ENCODE measurements at regions not wholly inside any gene's neighbourhood (a gene's known extent, or its start where the extent isn't known, plus 50 kb on each side); places are given as distances from the start of the nearest gene placed in this dataset.

DNA sequence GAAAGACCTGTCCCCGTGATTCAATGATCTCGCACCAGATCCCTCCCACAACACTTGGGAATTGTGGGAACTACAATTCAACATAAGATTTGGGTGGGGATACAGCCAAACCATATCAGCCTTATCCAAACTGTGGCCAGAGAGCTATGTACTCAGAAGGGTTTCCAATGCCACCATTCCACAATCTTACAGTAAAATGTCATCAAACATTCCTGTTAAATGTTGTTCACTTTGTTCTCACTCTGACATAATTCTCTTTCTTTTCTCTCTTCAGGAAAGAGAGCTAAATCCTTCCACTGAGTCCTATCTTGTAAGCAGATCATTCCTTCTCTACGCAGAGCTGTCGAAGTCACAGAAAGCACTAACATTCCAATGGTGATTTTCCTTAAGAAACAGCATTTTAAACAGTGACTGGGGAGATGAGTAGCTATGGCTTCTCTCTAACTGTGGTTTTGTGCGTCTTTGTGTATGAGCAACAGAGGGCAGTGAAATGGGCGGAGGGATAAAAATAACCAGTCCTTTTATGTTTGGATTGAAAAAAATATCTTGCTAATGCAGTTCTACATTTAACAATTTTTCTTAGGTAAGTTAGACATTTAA, 684.7 kb downstream of the EPHA4 start:
- in situ Hi-C loops (cut with MboI; ENCODE audit: low pct_unique_long_range_greater_than_20kb, low sequenced_read_pairs, unreplicated experiment), result no loop called here

DNA sequence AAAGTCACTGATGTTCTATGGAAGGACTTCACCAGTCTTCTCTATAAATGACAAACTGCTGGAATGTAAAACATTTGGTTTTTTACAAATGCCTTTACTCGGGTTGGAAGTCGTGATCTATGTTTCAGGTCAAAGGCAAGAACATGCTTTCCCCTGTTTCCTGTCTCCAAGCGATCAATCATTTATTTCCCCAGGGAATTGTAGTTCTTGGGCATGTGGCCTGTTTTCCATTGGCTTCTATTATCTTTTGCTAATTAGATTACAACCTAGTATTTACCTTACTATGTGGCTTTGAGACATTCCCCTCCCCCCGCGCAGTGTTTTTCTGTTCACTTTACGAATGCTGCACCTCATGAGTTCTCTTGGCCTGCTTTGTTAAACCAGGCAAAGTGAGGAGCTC, 684.2 kb downstream of the EPHA4 start:
- TF ChIP-seq, protein P1, sequence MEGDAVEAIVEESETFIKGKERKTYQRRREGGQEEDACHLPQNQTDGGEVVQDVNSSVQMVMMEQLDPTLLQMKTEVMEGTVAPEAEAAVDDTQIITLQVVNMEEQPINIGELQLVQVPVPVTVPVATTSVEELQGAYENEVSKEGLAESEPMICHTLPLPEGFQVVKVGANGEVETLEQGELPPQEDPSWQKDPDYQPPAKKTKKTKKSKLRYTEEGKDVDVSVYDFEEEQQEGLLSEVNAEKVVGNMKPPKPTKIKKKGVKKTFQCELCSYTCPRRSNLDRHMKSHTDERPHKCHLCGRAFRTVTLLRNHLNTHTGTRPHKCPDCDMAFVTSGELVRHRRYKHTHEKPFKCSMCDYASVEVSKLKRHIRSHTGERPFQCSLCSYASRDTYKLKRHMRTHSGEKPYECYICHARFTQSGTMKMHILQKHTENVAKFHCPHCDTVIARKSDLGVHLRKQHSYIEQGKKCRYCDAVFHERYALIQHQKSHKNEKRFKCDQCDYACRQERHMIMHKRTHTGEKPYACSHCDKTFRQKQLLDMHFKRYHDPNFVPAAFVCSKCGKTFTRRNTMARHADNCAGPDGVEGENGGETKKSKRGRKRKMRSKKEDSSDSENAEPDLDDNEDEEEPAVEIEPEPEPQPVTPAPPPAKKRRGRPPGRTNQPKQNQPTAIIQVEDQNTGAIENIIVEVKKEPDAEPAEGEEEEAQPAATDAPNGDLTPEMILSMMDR (IDR thresholded peaks at IDR 0.05; ENCODE audit: extremely low read depth, insufficient read depth, missing control alignments), result no peak

More for the DNA sequence above, 684.7 kb downstream of the EPHA4 start:
- DNase-seq (ENCODE audit: low spot score), result no peak
- TF ChIP-seq, protein P1 (IDR thresholded peaks at IDR 0.05; ENCODE audit: extremely low read depth, insufficient read depth, missing control alignments), result no peak

DNA sequence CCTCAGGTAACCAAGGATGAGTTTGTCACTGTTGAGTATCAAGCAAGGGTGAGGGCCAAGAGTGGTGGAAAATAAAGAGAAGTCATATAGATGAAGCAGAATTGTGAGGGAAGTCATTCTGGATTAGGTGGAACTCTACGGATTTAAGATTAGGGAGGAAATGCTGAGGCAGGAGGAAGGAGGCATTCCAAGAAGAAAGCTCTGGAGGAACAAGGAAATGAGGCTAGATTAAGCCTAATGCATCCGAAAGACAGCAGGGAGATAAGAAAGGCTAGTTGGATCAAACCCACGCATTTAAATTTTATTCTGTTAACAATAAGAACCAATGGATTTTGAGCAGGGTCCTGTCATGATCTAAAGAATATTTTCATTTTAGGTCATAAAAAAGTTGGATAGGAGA, 681.2 kb downstream of the EPHA4 start:
- TF ChIP-seq, protein P1 (IDR thresholded peaks at IDR 0.05; ENCODE audit: extremely low read depth, insufficient read depth, missing control alignments), result no peak
- in situ Hi-C loops (cut with MboI; ENCODE audit: low pct_unique_long_range_greater_than_20kb, low sequenced_read_pairs, unreplicated experiment), result no loop called here
- DNase-seq (ENCODE audit: low spot score), result no peak

More for the DNA sequence above, 684.2 kb downstream of the EPHA4 start:
- DNase-seq (ENCODE audit: low spot score), result no peak
- in situ Hi-C loops (cut with MboI; ENCODE audit: low pct_unique_long_range_greater_than_20kb, low sequenced_read_pairs, unreplicated experiment), result no loop called here

DNA sequence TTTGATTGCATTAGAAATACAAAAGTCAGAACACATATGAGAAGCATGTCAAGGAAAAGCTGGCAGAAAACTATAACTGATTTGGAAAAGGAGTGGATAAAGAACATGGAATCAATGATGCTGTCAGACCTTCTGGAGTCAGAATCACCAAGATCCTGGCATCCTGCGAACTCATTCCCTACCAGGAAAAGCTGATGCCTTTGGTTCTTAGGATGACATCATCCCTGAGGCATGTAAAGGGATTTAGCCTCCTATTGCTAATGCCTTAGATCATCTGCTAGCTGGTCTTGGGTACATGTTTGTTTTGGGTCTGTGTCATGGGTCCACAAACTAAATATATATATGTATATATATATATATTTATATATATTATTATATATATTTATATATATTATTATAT, 680.7 kb downstream of the EPHA4 start:
- in situ Hi-C loops (cut with MboI; ENCODE audit: low pct_unique_long_range_greater_than_20kb, low sequenced_read_pairs, unreplicated experiment), result no loop called here
- TF ChIP-seq, protein P1 (IDR thresholded peaks at IDR 0.05; ENCODE audit: extremely low read depth, insufficient read depth, missing control alignments), result no peak
- no peak for DNase-seq (ENCODE audit: low spot score)

DNA sequence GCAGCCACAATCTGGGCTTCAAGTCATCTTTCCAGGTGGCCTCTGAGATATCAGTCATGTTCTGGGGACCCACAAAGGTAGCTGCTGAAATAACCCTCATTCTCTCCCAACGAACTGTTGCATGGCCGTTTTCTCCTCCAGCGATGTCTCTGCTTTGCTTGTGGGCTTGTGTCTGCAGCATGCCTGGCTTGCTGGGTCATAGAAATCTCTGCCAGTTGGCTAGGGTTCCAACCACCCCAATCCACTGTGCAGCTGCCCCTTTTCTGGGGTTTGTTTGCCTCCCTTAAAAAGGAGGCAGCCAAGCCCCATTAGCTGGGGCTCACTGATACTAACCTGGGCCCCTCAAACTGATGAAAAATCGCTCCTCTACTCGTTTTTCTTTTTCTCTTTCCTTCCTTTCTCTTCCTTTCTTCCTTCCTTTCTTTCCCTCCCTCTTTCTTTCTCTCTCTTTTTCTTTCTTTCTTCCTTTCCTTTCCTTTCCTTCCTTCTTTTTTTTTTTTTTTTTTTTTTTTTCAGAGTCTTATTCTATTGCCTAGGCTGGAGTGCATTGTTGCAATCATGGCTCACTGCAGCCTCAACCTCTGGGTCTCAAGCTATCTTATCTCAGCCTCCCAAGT, 680.0 kb downstream of the EPHA4 start:
- TF ChIP-seq, protein P1 (IDR thresholded peaks at IDR 0.05; ENCODE audit: extremely low read depth, insufficient read depth, missing control alignments), result no peak
- no peak for DNase-seq (ENCODE audit: low spot score)
- in situ Hi-C loops (cut with MboI; ENCODE audit: low pct_unique_long_range_greater_than_20kb, low sequenced_read_pairs, unreplicated experiment), result no loop called here

DNA sequence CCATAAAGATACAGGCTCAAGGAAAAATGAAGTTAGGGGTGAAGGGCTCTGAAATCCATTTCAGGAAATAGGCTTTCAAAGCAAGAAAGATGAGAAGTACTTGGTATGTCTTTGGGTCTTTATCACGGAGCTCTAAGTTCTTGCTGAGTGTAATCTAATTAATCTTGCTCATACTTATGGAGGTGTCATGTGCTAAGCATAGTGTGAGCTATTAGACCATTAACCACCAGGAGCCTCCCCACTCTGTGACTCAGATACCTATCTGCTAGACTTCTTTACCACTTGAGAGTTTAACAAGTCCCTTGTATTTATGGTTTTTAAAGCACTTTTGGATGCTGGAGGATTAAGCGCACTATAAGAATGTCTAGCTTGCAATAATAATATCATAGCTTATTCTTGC, 678.7 kb downstream of the EPHA4 start:
- in situ Hi-C loops (cut with MboI; ENCODE audit: low pct_unique_long_range_greater_than_20kb, low sequenced_read_pairs, unreplicated experiment), result no loop called here
- no peak for DNase-seq (ENCODE audit: low spot score)
- TF ChIP-seq, protein P1 (IDR thresholded peaks at IDR 0.05; ENCODE audit: extremely low read depth, insufficient read depth, missing control alignments), result no peak
